ENCODE measurements at regions not wholly inside any gene's neighbourhood (a gene's known extent, or its start where the extent isn't known, plus 50 kb on each side); places are given as distances from the start of the nearest gene placed in this dataset.

DNA sequence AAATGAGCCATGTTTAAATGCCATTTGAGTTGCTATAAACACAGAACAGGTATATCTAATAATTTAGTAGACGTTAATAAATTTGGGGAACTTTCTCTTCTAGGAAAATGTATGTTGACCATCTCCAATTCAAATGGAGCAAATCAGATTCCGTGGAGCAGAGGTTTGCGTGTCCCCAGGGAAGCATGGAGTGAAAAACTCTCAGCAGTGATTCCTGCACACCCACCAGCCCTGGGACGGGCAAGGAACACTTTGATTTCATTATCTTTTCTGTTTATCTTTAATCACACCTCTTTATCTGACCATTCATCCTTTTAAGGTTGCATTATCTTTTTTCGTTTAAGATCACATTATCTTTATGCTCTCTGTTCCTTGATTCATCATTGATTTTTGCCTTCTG, 95.0 kb downstream of the RNASET2 start:
- no peak overlapping the region for H3K4me2 ChIP-seq (replicated peaks; ENCODE audit: low read depth, low read length, poor library complexity, severe bottlenecking)
- no peaks in the 10 kb centered on the region for H3K9me3 Mint-ChIP-seq (ENCODE audit: insufficient read depth)
- intact Hi-C loops (cut with micrococcal nuclease) = loop anchor here (5.0 kb wide), 1 partner anchor 76 kb away; no protein-coding TSS in a partner anchor

GRCh38 chr6:166860392-166860791, 96.0 kb downstream of the RNASET2 start:
- no peaks in the 10 kb centered on the region for H3K36me3 ChIP-seq (replicated peaks in 1 of 2; ENCODE audit: control extremely low read depth in 1 of 2, control insufficient read depth in 1 of 2, extremely low read depth in 1 of 2, insufficient read depth in 2 of 2, low read length in 1 of 2)
- H2AFZ ChIP-seq (ENCODE audit: insufficient read depth, low read depth, low read length, poor library complexity, severe bottlenecking) = no peak overlapping the region
- no peaks in the 10 kb centered on the region for H4K20me1 ChIP-seq (ENCODE audit: control insufficient read depth, insufficient read depth, low read length, poor library complexity, severe bottlenecking)
- no peak overlapping the region for H3K4me3 Mint-ChIP-seq
- no peaks in the 10 kb centered on the region for H3K79me2 ChIP-seq (ENCODE audit: control insufficient read depth, insufficient read depth, low read length)
- H3K4me2 ChIP-seq (replicated peaks; ENCODE audit: low read depth, low read length, poor library complexity, severe bottlenecking) = no peak overlapping the region
- H3K4me1 ChIP-seq (ENCODE audit: control insufficient read depth in 2 of 2, insufficient read depth in 2 of 2, low read length in 2 of 2) = peaks cover 13 to 14% of the 10 kb centered on the region in 2 donors
- peaks cover 0 to 1% (median 0%) of the 10 kb centered on the region in 3 donors for H3K9me3 ChIP-seq (ENCODE audit: control extremely low read depth in 1 of 3, control insufficient read depth in 2 of 3, insufficient read depth in 1 of 3, low read length in 2 of 3)
- CTCF ChIA-PET = interaction anchor here (1.0 kb wide), 1 partner anchor 51 kb away, joined by 3 read pairs; no protein-coding TSS in a partner anchor
- no peak overlapping the region for H3K9ac ChIP-seq (ENCODE audit: low read length)
- peaks cover 11% of the 10 kb centered on the region for H3K4me1 Mint-ChIP-seq
- POLR2A ChIA-PET = interaction anchor here (0.6 kb wide), 1 partner anchor 14 kb away, joined by 6 read pairs; no protein-coding TSS in a partner anchor
- no peak for DNase-seq
- no peak overlapping the region for H3K4me3 ChIP-seq (ENCODE audit: control extremely low read depth in 1 of 5, extremely low read depth in 1 of 5, insufficient read depth in 1 of 5, low read depth in 2 of 5, low read length in 4 of 5)
- H3K9me3 Mint-ChIP-seq (ENCODE audit: insufficient read depth) = no peaks in the 10 kb centered on the region
- 33% methylated on average over 2 of the region's 6 CpGs for WGBS (ENCODE audit: insufficient coverage)
- no peak for TF ChIP-seq CTCF (IDR thresholded peaks at IDR 0.05)
- no peak for TF ChIP-seq EZH2 (IDR thresholded peaks at IDR 0.05; ENCODE audit: borderline replicate concordance, insufficient read depth, low read depth, low read length, poor library complexity, severe bottlenecking)
- no peak overlapping the region for H3K27ac ChIP-seq (ENCODE audit: low read length in 2 of 2)
- intact Hi-C loops (cut with micrococcal nuclease) = loop anchor here (5.0 kb wide), 1 partner anchor 77 kb away; no protein-coding TSS in a partner anchor
- peaks cover 10% of the 10 kb centered on the region for H3K27me3 Mint-ChIP-seq
- ATAC-seq (ENCODE audit: low read depth) = no peak
- H3K27ac Mint-ChIP-seq = no peak overlapping the region
- H3K27me3 ChIP-seq (replicated peaks in 1 of 4; ENCODE audit: control extremely low read depth in 1 of 4, control insufficient read depth in 3 of 4, insufficient read depth in 4 of 4, low read length in 3 of 4) = peaks cover 0 to 28% (median 15%) of the 10 kb centered on the region in 4 experiments

More for the DNA sequence above, 95.0 kb downstream of the RNASET2 start:
- DNase-seq (no peak), ATAC-seq (ENCODE audit: low read depth) (no peak)
- no peak overlapping the region for H2AFZ ChIP-seq (ENCODE audit: insufficient read depth, low read depth, low read length, poor library complexity, severe bottlenecking)
- H3K27ac ChIP-seq (ENCODE audit: low read length in 2 of 2) = no peak overlapping the region
- no peaks in the 10 kb centered on the region for H3K9me3 ChIP-seq (ENCODE audit: control extremely low read depth in 1 of 3, control insufficient read depth in 2 of 3, insufficient read depth in 1 of 3, low read length in 2 of 3)
- Mint-ChIP-seq H3K27me3 (peaks cover 10% of the 10 kb centered on the region), H3K27ac (no peak overlapping the region), H3K4me1 (peaks cover 7% of the 10 kb centered on the region), H3K4me3 (peak overlapping the region; percentile 91)
- no peak for TF ChIP-seq EZH2 (IDR thresholded peaks at IDR 0.05; ENCODE audit: borderline replicate concordance, insufficient read depth, low read depth, low read length, poor library complexity, severe bottlenecking)
- TF ChIP-seq CTCF (IDR thresholded peaks at IDR 0.05) = no peak
- peaks cover 13 to 14% of the 10 kb centered on the region in 2 donors for H3K4me1 ChIP-seq (ENCODE audit: control insufficient read depth in 2 of 2, insufficient read depth in 2 of 2, low read length in 2 of 2)
- H3K36me3 ChIP-seq (replicated peaks in 1 of 2; ENCODE audit: control extremely low read depth in 1 of 2, control insufficient read depth in 1 of 2, extremely low read depth in 1 of 2, insufficient read depth in 2 of 2, low read length in 1 of 2) = no peaks in the 10 kb centered on the region
- H4K20me1 ChIP-seq (ENCODE audit: control insufficient read depth, insufficient read depth, low read length, poor library complexity, severe bottlenecking) = no peaks in the 10 kb centered on the region
- ChIA-PET CTCF (no interaction called here), POLR2A (no interaction called here)
- peaks cover 0 to 28% (median 15%) of the 10 kb centered on the region in 4 experiments for H3K27me3 ChIP-seq (replicated peaks in 1 of 4; ENCODE audit: control extremely low read depth in 1 of 4, control insufficient read depth in 3 of 4, insufficient read depth in 4 of 4, low read length in 3 of 4)
- no peak overlapping the region for H3K4me3 ChIP-seq (ENCODE audit: control extremely low read depth in 1 of 5, extremely low read depth in 1 of 5, insufficient read depth in 1 of 5, low read depth in 2 of 5, low read length in 4 of 5)
- no peaks in the 10 kb centered on the region for H3K79me2 ChIP-seq (ENCODE audit: control insufficient read depth, insufficient read depth, low read length)
- no peak overlapping the region for H3K9ac ChIP-seq (ENCODE audit: low read length)
- WGBS (ENCODE audit: insufficient coverage) = 100% methylated on average over 3 of the region's 5 CpGs

All from B cell (primary cell).